ENCODE measurements at regions not wholly inside any gene's neighbourhood (a gene's known extent, or its start where the extent isn't known, plus 50 kb on each side); places are given as distances from the start of the nearest gene placed in this dataset.
"Not testable (repeated sequence)": the region's sequence is repeated elsewhere in the genome, so short reads cannot be mapped to it uniquely, and the experiment has no call there.

GRCh38 chr5:127216898-127217675, 73.5 kb upstream of the MEGF10 start:
- WGBS, 5 donors, result 81 to 94% (median 90%) methylated on average over 3 of the region's 3 CpGs
- no peak for DNase-seq
- no peaks in the 10 kb centered on the region for H3K4me1 ChIP-seq
- H3K27ac ChIP-seq, result no peak overlapping the region
- no peaks in the 10 kb centered on the region for H3K27me3 ChIP-seq
- intact Hi-C loops (cut with DNase I; ENCODE audit: low total_unique reads), result no loop called here
- H3K4me3 ChIP-seq, result no peak overlapping the region
- no peaks in the 10 kb centered on the region for H3K36me3 ChIP-seq
- peaks cover 0 to 6% (median 0%) of the 10 kb centered on the region in 4 donors for H3K9me3 ChIP-seq
- no peak for TF ChIP-seq CTCF (IDR thresholded peaks at IDR 0.05)
- TF ChIP-seq POLR2AphosphoS5 (IDR thresholded peaks at IDR 0.05), result no peak
- no peak for TF ChIP-seq POLR2A (IDR thresholded peaks at IDR 0.05)
- no peak for TF ChIP-seq EP300 (IDR thresholded peaks at IDR 0.05)

GRCh38 chr5:127221936-127222335, 68.7 kb upstream of the MEGF10 start:
- WGBS, 5 donors, result 68 to 85% (median 73%) methylated on average over 1 of the region's 1 CpG
- H3K27ac ChIP-seq; H3K27me3 ChIP-seq; H3K4me3 ChIP-seq; DNase-seq; H3K9me3 ChIP-seq; H3K4me1 ChIP-seq; H3K36me3 ChIP-seq; intact Hi-C loops (cut with DNase I; ENCODE audit: low total_unique reads): not testable (repeated sequence)

GRCh38 chr5:127222571-127223156, 67.9 kb upstream of the MEGF10 start:
- 73 to 93% (median 75%) methylated on average over 1 of the region's 1 CpG for WGBS, 5 donors
- H3K4me1 ChIP-seq; H3K4me3 ChIP-seq; DNase-seq; H3K27ac ChIP-seq; H3K9me3 ChIP-seq; H3K36me3 ChIP-seq; intact Hi-C loops (cut with DNase I; ENCODE audit: low total_unique reads); H3K27me3 ChIP-seq: not testable (repeated sequence)

GRCh38 chr5:127223256-127223974, 67.2 kb upstream of the MEGF10 start:
- Histone ChIP-seq H3K27ac (no peak overlapping the region), H3K9me3 (no peaks in the 10 kb centered on the region), H3K36me3 (no peaks in the 10 kb centered on the region), H3K4me1 (no peaks in the 10 kb centered on the region), H3K27me3 (no peaks in the 10 kb centered on the region), H3K4me3 (no peak overlapping the region)
- DNase-seq, result no peak
- WGBS, 5 donors, result 60 to 74% (median 65%) methylated on average over 6 of the region's 6 CpGs
- TF ChIP-seq EP300 (IDR thresholded peaks at IDR 0.05) (no peak), CTCF (IDR thresholded peaks at IDR 0.05) (no peak), POLR2AphosphoS5 (IDR thresholded peaks at IDR 0.05) (no peak), POLR2A (IDR thresholded peaks at IDR 0.05) (no peak)
- intact Hi-C loops (cut with DNase I; ENCODE audit: low total_unique reads), result no loop called here

GRCh38 chr5:127227881-127228280, 62.7 kb upstream of the MEGF10 start:
- no peak for DNase-seq
- WGBS, 5 donors, result 90 to 99% (median 98%) methylated on average over 4 of the region's 4 CpGs
- Histone ChIP-seq H3K9me3 (no peaks in the 10 kb centered on the region), H3K27me3 (no peaks in the 10 kb centered on the region), H3K27ac (no peak overlapping the region), H3K4me1 (peaks cover 0 to 16% (median 10%) of the 10 kb centered on the region in 4 donors), H3K36me3 (no peaks in the 10 kb centered on the region), H3K4me3 (no peak overlapping the region)
- no peak for TF ChIP-seq POLR2AphosphoS5 (IDR thresholded peaks at IDR 0.05)
- TF ChIP-seq CTCF (IDR thresholded peaks at IDR 0.05), result no peak
- TF ChIP-seq EP300 (IDR thresholded peaks at IDR 0.05), result no peak
- no peak for TF ChIP-seq POLR2A (IDR thresholded peaks at IDR 0.05)
- intact Hi-C loops (cut with DNase I; ENCODE audit: low total_unique reads), result no loop called here

All from stomach (tissue), 8 donors.